PC-9 (cell line): ENCODE measurements at regions not wholly inside any gene's neighbourhood (a gene's known extent, or its start where the extent isn't known, plus 50 kb on each side); places are given as distances from the start of the nearest gene placed in this dataset.

ENCODE experiments used
- BruUV-seq: library from RNA; stranded (reverse); fragments of 400-500 nt; replicated peaks from 2 replicates; lab custom pipeline; 2021; lab: Mats Ljungman, UMichigan
- CTCF ChIA-PET: fragments of 300-600 bp; sonication (Branson Sonifier 250); formaldehyde crosslinking; loops from one replicate; lab custom pipeline; 2022; ENCODE audit warnings: antibody characterized with exemption; lab: Charles Lee
- POLR2A ChIA-PET: fragments of 300-600 bp; sonication (Branson Sonifier 250); formaldehyde crosslinking; loops from one replicate; lab custom pipeline; 2022; ENCODE audit warnings: antibody characterized with exemption; ENCODE audit not compliant: unreplicated experiment; lab: Charles Lee
- DNase-seq, 2 experiments: peaks; one replicate each; pipeline versions ENCODE4 v3.0.0 to v3.0.0-alpha.2; 2015 to 2022; ENCODE audit warnings: mixed read lengths in 1 of 2
- H2AFZ ChIP-seq: fragments of 200-600 bp; sonication (generic); 2 replicates; pipeline ENCODE4 v1.8.1; 2017; ENCODE audit warnings: antibody characterized with exemption
- H3F3A ChIP-seq: fragments of 200-600 bp; sonication (generic); 2 replicates; pipeline ENCODE4 v1.8.1; 2017; ENCODE audit warnings: antibody characterized with exemption, mild to moderate bottlenecking, low read depth; ENCODE audit not compliant: insufficient read depth
- H3K27ac ChIP-seq: fragments of 200-600 bp; sonication (generic); 2 replicates; pipeline ENCODE4 v1.6.1; 2016; ENCODE audit warnings: mixed run types
- H3K27me3 ChIP-seq: fragments of 200-600 bp; sonication (generic); 2 replicates; pipeline ENCODE4 v1.6.1; 2016; ENCODE audit warnings: low read depth, mixed run types; ENCODE audit not compliant: insufficient read depth
- H3K36me3 ChIP-seq: fragments of 200-600 bp; sonication (generic); 2 replicates; pipeline ENCODE4 v1.6.1; 2016; ENCODE audit warnings: low read depth, mixed run types
- H3K4me1 ChIP-seq: fragments of 200-600 bp; sonication (generic); replicated peaks from 2 replicates; pipeline ENCODE4 v1.6.1; 2016; ENCODE audit warnings: mixed run types; ENCODE audit not compliant: insufficient read depth
- H3K4me2 ChIP-seq: fragments of 200-600 bp; sonication (generic); 2 replicates; pipeline ENCODE4 v1.6.1; 2017; ENCODE audit warnings: mixed run types
- H3K4me3 ChIP-seq: fragments of 200-600 bp; sonication (generic); 2 replicates; pipeline ENCODE4 v1.6.1; 2016; ENCODE audit warnings: mixed run types
- H3K79me2 ChIP-seq: fragments of 200-600 bp; sonication (generic); 2 replicates; pipeline ENCODE4 v1.6.1; 2017; ENCODE audit warnings: low read depth, mixed run types
- H3K9me2 ChIP-seq: fragments of 200-600 bp; sonication (generic); 2 replicates; pipeline ENCODE4 v1.8.1; 2017; ENCODE audit warnings: mild to moderate bottlenecking; ENCODE audit not compliant: insufficient read depth
- H3K9me3 ChIP-seq: fragments of 200-600 bp; sonication (generic); 2 replicates; pipeline ENCODE4 v1.8.1; 2016; ENCODE audit warnings: low read depth; ENCODE audit not compliant: insufficient read depth
- H4K20me1 ChIP-seq: fragments of 200-600 bp; sonication (generic); 2 replicates; pipeline ENCODE4 v1.8.1; 2017; ENCODE audit not compliant: insufficient read depth
- CTCF ChIP-seq: fragments of 200-600 bp; sonication (generic); conservative IDR thresholded peaks from 2 replicates; pipeline ENCODE4 v1.6.1; 2017; ENCODE audit warnings: mixed run types, antibody characterized with exemption, mild to moderate bottlenecking, moderate library complexity
- EZH2 ChIP-seq: fragments of 200-600 bp; sonication (generic); IDR thresholded peaks from 2 replicates; pipeline ENCODE4 v1.8.0; 2017; ENCODE audit warnings: antibody characterized with exemption, low read depth
- intact Hi-C: fragments of 100-400 bp; cut with micrococcal nuclease; formaldehyde crosslinking; loops from one replicate; pipeline ENCODE4 v1.10.0; 2022; ENCODE audit not compliant: unreplicated experiment

- no peaks in the 10 kb centered on the region for H3K9me2 ChIP-seq
- intact Hi-C loops: no loop called here
- no peaks in the 10 kb centered on the region for H3K79me2 ChIP-seq
- no peaks in the 10 kb centered on the region for H3K4me1 ChIP-seq
- no peak for DNase-seq
- H3K4me2 ChIP-seq: no peak overlapping the region
- peaks cover 82% of the 10 kb centered on the region for H3K27me3 ChIP-seq
- no TSS peak for BruUV-seq
- H3K9me3 ChIP-seq: no peaks in the 10 kb centered on the region
- H3F3A ChIP-seq: no peaks in the 10 kb centered on the region
- no peak overlapping the region for H3K4me3 ChIP-seq
- CTCF ChIA-PET: no interaction called here
- H3K27ac ChIP-seq: no peak overlapping the region
- POLR2A ChIA-PET: no interaction called here
- TF ChIP-seq CTCF (no peak), EZH2 (no peak)
- no peaks in the 10 kb centered on the region for H3K36me3 ChIP-seq
- no peak overlapping the region for H2AFZ ChIP-seq
- no peaks in the 10 kb centered on the region for H4K20me1 ChIP-seq
These were observed 75.0 kb upstream of the ID2 start for GRCh38 chr2:8606649-8607550.

DNA sequence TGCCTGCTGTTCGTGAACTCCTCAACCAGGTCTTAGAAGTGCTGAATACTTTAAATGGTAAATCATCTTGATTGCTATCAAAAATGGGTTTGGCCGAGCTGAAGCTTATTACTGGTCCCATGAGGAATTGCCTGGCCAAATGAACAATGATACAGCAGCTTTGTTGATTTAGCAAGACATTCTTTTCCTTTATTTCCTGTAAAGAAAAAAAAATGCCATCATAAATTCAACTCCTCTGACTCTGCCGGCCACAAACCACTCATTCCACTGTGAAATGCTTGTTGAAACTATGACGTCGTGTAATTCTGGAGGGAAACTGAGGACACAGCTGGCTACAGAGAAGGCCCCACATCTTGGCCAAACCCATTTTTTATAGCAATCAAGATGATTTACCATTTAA lies 74.2 kb upstream of the ID2 start:
- H3K4me1 ChIP-seq: no peaks in the 10 kb centered on the region
- intact Hi-C loops: no loop called here
- TF ChIP-seq EZH2 (no peak), CTCF (no peak)
- no peaks in the 10 kb centered on the region for H3K36me3 ChIP-seq
- no peaks in the 10 kb centered on the region for H3K9me2 ChIP-seq
- no peaks in the 10 kb centered on the region for H3K9me3 ChIP-seq
- H3K27ac ChIP-seq: no peak overlapping the region
- ChIA-PET CTCF (no interaction called here), POLR2A (no interaction called here)
- H3K79me2 ChIP-seq: no peaks in the 10 kb centered on the region
- no peak for DNase-seq
- BruUV-seq: no TSS peak
- no peaks in the 10 kb centered on the region for H4K20me1 ChIP-seq
- no peaks in the 10 kb centered on the region for H3F3A ChIP-seq
- no peak overlapping the region for H3K4me3 ChIP-seq
- no peak overlapping the region for H3K4me2 ChIP-seq
- H2AFZ ChIP-seq: no peak overlapping the region
- H3K27me3 ChIP-seq: peaks cover 89% of the 10 kb centered on the region

GRCh38 chr2:8608411-8608954 lies 73.4 kb upstream of the ID2 start:
- Histone ChIP-seq H3K4me1 (no peaks in the 10 kb centered on the region), H3K36me3 (no peaks in the 10 kb centered on the region), H3K27me3 (peaks cover 92% of the 10 kb centered on the region), H3K9me2 (no peaks in the 10 kb centered on the region), H3F3A (no peaks in the 10 kb centered on the region), H3K4me2 (no peak overlapping the region), H4K20me1 (no peaks in the 10 kb centered on the region), H2AFZ (no peak overlapping the region), H3K4me3 (no peak overlapping the region), H3K79me2 (no peaks in the 10 kb centered on the region), H3K27ac (no peak overlapping the region), H3K9me3 (no peaks in the 10 kb centered on the region)
- no TSS peak for BruUV-seq
- ChIA-PET POLR2A (no interaction called here), CTCF (no interaction called here)
- intact Hi-C loops: no loop called here
- TF ChIP-seq EZH2 (no peak), CTCF (no peak)
- no peak for DNase-seq
